MG63 (cell line): ENCODE measurements at regions not wholly inside any gene's neighbourhood (a gene's known extent, or its start where the extent isn't known, plus 50 kb on each side); places are given as distances from the start of the nearest gene placed in this dataset.

Experiments used
- DNase-seq: peaks from one replicate; pipeline ENCODE4 v3.0.0-alpha.2; 2020
- H3K27me3 ChIP-seq: fragments of 250-450 bp; sonication (Bioruptor Pico); 2 replicates; pipeline ENCODE4 v1.5.1; 2020; ENCODE audit warnings: mild to moderate bottlenecking, moderate library complexity
- H3K36me3 ChIP-seq: fragments of 250-450 bp; sonication (Bioruptor Pico); 2 replicates; pipeline ENCODE4 v1.5.1; 2020; ENCODE audit warnings: mild to moderate bottlenecking, moderate library complexity
- H3K4me3 ChIP-seq: fragments of 250-450 bp; sonication (Bioruptor Pico); 2 replicates; pipeline ENCODE4 v1.5.1; 2020; ENCODE audit warnings: mild to moderate bottlenecking, moderate library complexity
- H3K9me3 ChIP-seq: fragments of 250-450 bp; sonication (Bioruptor Pico); 2 replicates; pipeline ENCODE4 v1.5.1; 2020; ENCODE audit warnings: mild to moderate bottlenecking, moderate library complexity

- no peak for DNase-seq
- H3K36me3 ChIP-seq, result no peaks in the 10 kb centered on the region
- H3K4me3 ChIP-seq, result no peak overlapping the region
- H3K9me3 ChIP-seq, result no peaks in the 10 kb centered on the region
- peaks cover 39% of the 10 kb centered on the region for H3K27me3 ChIP-seq
Observed at GRCh38 chr11:33476945-33477606, 219.9 kb downstream of the HIPK3 start.

GRCh38 chr11:33475993-33476392, 218.8 kb downstream of the HIPK3 start:
- DNase-seq, result no peak
- no peak overlapping the region for H3K4me3 ChIP-seq

GRCh38 chr11:33474866-33475265, 217.7 kb downstream of the HIPK3 start:
- no peaks in the 10 kb centered on the region for H3K9me3 ChIP-seq
- DNase-seq, result no peak

More at GRCh38 chr11:33475993-33476392, 218.8 kb downstream of the HIPK3 start:
- Histone ChIP-seq H3K27me3 (peaks cover 30% of the 10 kb centered on the region), H3K9me3 (no peaks in the 10 kb centered on the region), H3K36me3 (no peaks in the 10 kb centered on the region)

GRCh38 chr11:33471541-33471940, 214.4 kb downstream of the HIPK3 start:
- peaks cover 10% of the 10 kb centered on the region; the same call in 1 of the 2 replicates for H3K27me3 ChIP-seq
- H3K4me3 ChIP-seq, result no peak overlapping the region
- DNase-seq, result no peak
- no peaks in the 10 kb centered on the region for H3K36me3 ChIP-seq
- H3K9me3 ChIP-seq, result no peaks in the 10 kb centered on the region

More at GRCh38 chr11:33474866-33475265, 217.7 kb downstream of the HIPK3 start:
- H3K4me3 ChIP-seq, result no peak overlapping the region
- peaks cover 20% of the 10 kb centered on the region for H3K27me3 ChIP-seq
- H3K36me3 ChIP-seq, result no peaks in the 10 kb centered on the region

- H3K36me3 ChIP-seq, result no peaks in the 10 kb centered on the region
- H3K4me3 ChIP-seq, result no peak overlapping the region
- no peaks in the 10 kb centered on the region for H3K9me3 ChIP-seq
- H3K27me3 ChIP-seq, result peaks cover 11% of the 10 kb centered on the region; the same call in 1 of the 2 replicates
- no peak for DNase-seq
Observed at GRCh38 chr11:33467966-33468365, 210.8 kb downstream of the HIPK3 start.

GRCh38 chr11:33463059-33463458, 205.9 kb downstream of the HIPK3 start:
- Histone ChIP-seq H3K36me3 (no peaks in the 10 kb centered on the region), H3K4me3 (no peak overlapping the region), H3K9me3 (no peaks in the 10 kb centered on the region), H3K27me3 (peaks cover 3% of the 10 kb centered on the region; the same call in 1 of the 2 replicates)
- no peak for DNase-seq

GRCh38 chr11:33461369-33462125, 204.4 kb downstream of the HIPK3 start:
- H3K27me3 ChIP-seq, result peaks cover 3% of the 10 kb centered on the region; the same call in 1 of the 2 replicates
- no peaks in the 10 kb centered on the region for H3K36me3 ChIP-seq
- no peaks in the 10 kb centered on the region for H3K9me3 ChIP-seq
- no peak overlapping the region for H3K4me3 ChIP-seq
- no peak for DNase-seq

- H3K4me3 ChIP-seq, result no peak overlapping the region
- H3K36me3 ChIP-seq, result no peaks in the 10 kb centered on the region
- DNase-seq, result no peak
- no peaks in the 10 kb centered on the region for H3K9me3 ChIP-seq
- H3K27me3 ChIP-seq, result no peaks in the 10 kb centered on the region
Observed at GRCh38 chr11:33457948-33458347, 200.8 kb downstream of the HIPK3 start.

GRCh38 chr11:33455867-33456463, 198.8 kb downstream of the HIPK3 start:
- Histone ChIP-seq H3K27me3 (no peaks in the 10 kb centered on the region; the same call in 1 of the 2 replicates), H3K9me3 (no peaks in the 10 kb centered on the region), H3K36me3 (no peaks in the 10 kb centered on the region), H3K4me3 (no peak overlapping the region)
- DNase-seq, result no peak

GRCh38 chr11:33454264-33454663, 197.1 kb downstream of the HIPK3 start:
- DNase-seq, result no peak
- H3K9me3 ChIP-seq, result no peaks in the 10 kb centered on the region
- H3K27me3 ChIP-seq, result no peaks in the 10 kb centered on the region; the same call in 1 of the 2 replicates
- H3K4me3 ChIP-seq, result no peak overlapping the region
- H3K36me3 ChIP-seq, result no peaks in the 10 kb centered on the region

GRCh38 chr11:33452836-33453624, 195.8 kb downstream of the HIPK3 start:
- Histone ChIP-seq H3K9me3 (no peaks in the 10 kb centered on the region), H3K4me3 (no peak overlapping the region)
- peak; percentile 64 for DNase-seq

GRCh38 chr11:33451364-33451763, 194.2 kb downstream of the HIPK3 start:
- no peak for DNase-seq
- no peaks in the 10 kb centered on the region for H3K9me3 ChIP-seq
- H3K36me3 ChIP-seq, result no peaks in the 10 kb centered on the region

More at GRCh38 chr11:33452836-33453624, 195.8 kb downstream of the HIPK3 start:
- H3K36me3 ChIP-seq, result no peaks in the 10 kb centered on the region
- H3K27me3 ChIP-seq, result no peaks in the 10 kb centered on the region; the same call in 1 of the 2 replicates

GRCh38 chr11:33449798-33450197, 192.6 kb downstream of the HIPK3 start:
- DNase-seq, result no peak
- Histone ChIP-seq H3K36me3 (no peaks in the 10 kb centered on the region), H3K9me3 (no peaks in the 10 kb centered on the region), H3K4me3 (no peak overlapping the region), H3K27me3 (no peaks in the 10 kb centered on the region; the same call in none of the 2 replicates)

More at GRCh38 chr11:33451364-33451763, 194.2 kb downstream of the HIPK3 start:
- Histone ChIP-seq H3K27me3 (no peaks in the 10 kb centered on the region; the same call in none of the 2 replicates), H3K4me3 (no peak overlapping the region)

GRCh38 chr11:33448461-33449130, 191.4 kb downstream of the HIPK3 start:
- Histone ChIP-seq H3K36me3 (no peaks in the 10 kb centered on the region), H3K4me3 (no peak overlapping the region), H3K9me3 (no peaks in the 10 kb centered on the region), H3K27me3 (no peaks in the 10 kb centered on the region; the same call in none of the 2 replicates)
- no peak for DNase-seq

GRCh38 chr11:33445761-33446161, 188.6 kb downstream of the HIPK3 start:
- no peak overlapping the region for H3K4me3 ChIP-seq
- DNase-seq, result no peak
- H3K9me3 ChIP-seq, result 0 out of 2 replicates have a peak, but pooled peaks cover 2% of the 10 kb centered on the region
- H3K36me3 ChIP-seq, result no peaks in the 10 kb centered on the region
- no peaks in the 10 kb centered on the region; the same call in 1 of the 2 replicates for H3K27me3 ChIP-seq
